ENCODE measurements at regions not wholly inside any gene's neighbourhood (a gene's known extent, or its start where the extent isn't known, plus 50 kb on each side); places are given as distances from the start of the nearest gene placed in this dataset.

- TF ChIP-seq, protein P1, sequence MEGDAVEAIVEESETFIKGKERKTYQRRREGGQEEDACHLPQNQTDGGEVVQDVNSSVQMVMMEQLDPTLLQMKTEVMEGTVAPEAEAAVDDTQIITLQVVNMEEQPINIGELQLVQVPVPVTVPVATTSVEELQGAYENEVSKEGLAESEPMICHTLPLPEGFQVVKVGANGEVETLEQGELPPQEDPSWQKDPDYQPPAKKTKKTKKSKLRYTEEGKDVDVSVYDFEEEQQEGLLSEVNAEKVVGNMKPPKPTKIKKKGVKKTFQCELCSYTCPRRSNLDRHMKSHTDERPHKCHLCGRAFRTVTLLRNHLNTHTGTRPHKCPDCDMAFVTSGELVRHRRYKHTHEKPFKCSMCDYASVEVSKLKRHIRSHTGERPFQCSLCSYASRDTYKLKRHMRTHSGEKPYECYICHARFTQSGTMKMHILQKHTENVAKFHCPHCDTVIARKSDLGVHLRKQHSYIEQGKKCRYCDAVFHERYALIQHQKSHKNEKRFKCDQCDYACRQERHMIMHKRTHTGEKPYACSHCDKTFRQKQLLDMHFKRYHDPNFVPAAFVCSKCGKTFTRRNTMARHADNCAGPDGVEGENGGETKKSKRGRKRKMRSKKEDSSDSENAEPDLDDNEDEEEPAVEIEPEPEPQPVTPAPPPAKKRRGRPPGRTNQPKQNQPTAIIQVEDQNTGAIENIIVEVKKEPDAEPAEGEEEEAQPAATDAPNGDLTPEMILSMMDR (IDR thresholded peaks at IDR 0.05) = no peak
- TF ChIP-seq EP300 (IDR thresholded peaks at IDR 0.05) (no peak), POLR2A (IDR thresholded peaks at IDR 0.05) (no peak)
These were observed 483.0 kb downstream of the TMEM114 start for GRCh38 chr16:8107296-8107695.

Measured in ovary (tissue), 3 donors.